ENCODE measurements at regions not wholly inside any gene's neighbourhood (a gene's known extent, or its start where the extent isn't known, plus 50 kb on each side); places are given as distances from the start of the nearest gene placed in this dataset.

DNA sequence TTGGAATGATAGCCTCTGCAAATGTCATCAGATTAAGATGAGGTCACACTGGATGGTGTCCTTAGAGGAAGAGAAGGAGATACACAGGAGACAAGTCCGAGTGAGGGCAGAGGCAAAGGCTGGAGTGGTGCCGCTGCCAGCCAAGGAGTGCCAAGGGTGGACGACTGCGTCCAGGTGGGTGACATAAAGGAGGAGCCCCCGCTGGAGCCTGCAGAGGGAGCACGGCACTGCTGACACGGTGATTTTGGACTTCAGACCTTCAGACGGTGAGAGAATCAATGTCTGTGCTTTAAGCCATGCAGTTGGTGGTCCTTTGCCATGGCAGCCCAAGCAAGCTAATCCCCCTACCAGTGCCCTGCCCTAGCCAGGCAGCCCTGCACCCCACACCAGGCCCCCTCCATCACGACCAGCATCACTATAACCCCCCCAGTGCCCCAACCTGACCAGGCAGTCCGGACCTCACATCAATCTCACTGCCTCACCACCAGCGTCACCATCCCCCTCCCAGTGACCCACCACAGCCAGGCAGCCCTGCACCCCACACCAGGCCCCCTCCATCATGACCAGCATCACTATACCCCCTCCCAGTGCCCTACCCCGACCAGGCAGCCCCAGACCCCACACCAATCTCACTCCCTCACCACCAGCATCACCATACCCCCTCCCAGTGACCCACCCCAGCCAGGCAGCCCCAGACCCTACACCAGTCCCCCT lies 130.0 kb downstream of the HMX1 start:
- H3K9ac ChIP-seq (ENCODE audit: control insufficient read depth, insufficient read depth, low read length): no peak overlapping the region
- intact Hi-C loops (cut with micrococcal nuclease; ENCODE audit: unreplicated experiment) (no loop called here), in situ Hi-C loops (cut with MboI) (no loop called here)
- CTCF ChIA-PET: no interaction called here
- no peaks in the 10 kb centered on the region for H3K4me1 ChIP-seq (ENCODE audit: control insufficient read depth, insufficient read depth, low read length)
- no peaks in the 10 kb centered on the region for H3K27me3 ChIP-seq (replicated peaks in 1 of 2; ENCODE audit: control insufficient read depth in 2 of 2, insufficient read depth in 2 of 2, low read length in 1 of 2)
- no peaks in the 10 kb centered on the region for H3K79me2 ChIP-seq (ENCODE audit: control insufficient read depth, insufficient read depth, low read length)
- H3K9me3 ChIP-seq (replicated peaks; ENCODE audit: control insufficient read depth, insufficient read depth, low read length): no peaks in the 10 kb centered on the region; the same call in 2 of the 3 replicates
- FAIRE-seq (no peak), DNase-seq (ENCODE audit: low read depth, low spot score) (no peak), ATAC-seq (no peak)
- no peak overlapping the region for H3K27ac ChIP-seq (ENCODE audit: control insufficient read depth, insufficient read depth)
- no peak overlapping the region for H3K4me2 ChIP-seq (ENCODE audit: control insufficient read depth, insufficient read depth)
- no TSS peak for BruUV-seq (replicated peaks)
- no peak overlapping the region for H3K4me3 ChIP-seq
- TF ChIP-seq RB1 (IDR thresholded peaks at IDR 0.05; ENCODE audit: borderline replicate concordance): no peak
- no peaks in the 10 kb centered on the region for H3K36me3 ChIP-seq (ENCODE audit: control insufficient read depth in 2 of 2, insufficient read depth in 2 of 2, low read length in 1 of 2)
- WGBS (ENCODE audit: insufficient coverage, insufficient replicate concordance, low lambda C conversion rate, missing lambda C conversion rate): 12% methylated on average over 9 of the region's 12 CpGs
- SMC1A ChIA-PET (ENCODE audit: uncharacterized antibody, unreplicated experiment): no interaction called here
- RAD21 ChIA-PET (ENCODE audit: unreplicated experiment): no interaction called here
- no peaks in the 10 kb centered on the region for H4K20me1 ChIP-seq (ENCODE audit: control insufficient read depth, insufficient read depth)
- POLR2A ChIA-PET: no interaction called here
- H2AFZ ChIP-seq (ENCODE audit: control insufficient read depth, low read depth, low read length): no peak overlapping the region

DNA sequence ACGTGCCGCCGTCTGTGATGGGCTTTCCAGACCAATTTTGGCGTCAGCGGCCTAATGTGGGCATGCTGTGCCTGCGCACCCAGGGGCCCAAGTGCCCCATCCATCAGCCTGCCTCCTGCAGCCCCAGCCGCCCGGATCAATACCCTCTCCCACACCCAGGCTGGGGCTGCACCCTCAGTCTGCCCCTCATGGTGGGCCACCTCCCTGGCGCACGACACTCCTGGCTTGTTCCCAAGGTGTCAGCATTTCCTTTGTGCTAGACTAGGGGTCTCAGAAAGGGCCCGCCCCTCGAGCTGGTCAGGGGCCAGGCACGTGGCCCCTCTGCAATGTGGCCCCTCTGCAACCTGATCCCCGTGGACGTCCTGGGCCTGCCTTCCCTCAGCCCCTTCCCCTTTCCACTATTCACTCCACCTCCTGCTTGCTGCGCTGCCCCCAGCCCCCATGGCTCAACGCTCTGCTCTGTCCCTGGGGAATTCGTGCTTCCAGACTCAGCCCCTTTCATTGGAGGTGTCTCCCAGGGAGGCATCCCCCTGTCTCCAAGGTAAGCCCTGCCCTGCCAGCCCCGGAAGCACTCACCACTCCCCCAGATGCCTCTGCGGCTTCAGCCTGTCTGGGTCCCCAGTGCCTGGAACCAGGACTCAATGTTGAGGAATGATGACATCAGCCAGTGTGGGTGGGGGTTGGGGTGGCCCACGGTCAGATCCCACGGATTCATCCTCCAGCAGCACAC lies 130.8 kb downstream of the HMX1 start:
- Histone ChIP-seq H3K9me3 (replicated peaks; ENCODE audit: control insufficient read depth, insufficient read depth, low read length) (no peaks in the 10 kb centered on the region; the same call in 2 of the 3 replicates), H3K4me1 (ENCODE audit: control insufficient read depth, insufficient read depth, low read length) (no peaks in the 10 kb centered on the region), H3K79me2 (ENCODE audit: control insufficient read depth, insufficient read depth, low read length) (no peaks in the 10 kb centered on the region), H2AFZ (ENCODE audit: control insufficient read depth, low read depth, low read length) (no peak overlapping the region), H3K4me3 (no peak overlapping the region), H3K27me3 (replicated peaks in 1 of 2; ENCODE audit: control insufficient read depth in 2 of 2, insufficient read depth in 2 of 2, low read length in 1 of 2) (no peaks in the 10 kb centered on the region), H3K4me2 (ENCODE audit: control insufficient read depth, insufficient read depth) (no peak overlapping the region), H3K9ac (ENCODE audit: control insufficient read depth, insufficient read depth, low read length) (no peak overlapping the region), H4K20me1 (ENCODE audit: control insufficient read depth, insufficient read depth) (no peaks in the 10 kb centered on the region), H3K36me3 (ENCODE audit: control insufficient read depth in 2 of 2, insufficient read depth in 2 of 2, low read length in 1 of 2) (no peaks in the 10 kb centered on the region), H3K27ac (ENCODE audit: control insufficient read depth, insufficient read depth) (no peak overlapping the region)
- ChIA-PET SMC1A (ENCODE audit: uncharacterized antibody, unreplicated experiment) (no interaction called here), POLR2A (no interaction called here), RAD21 (ENCODE audit: unreplicated experiment) (no interaction called here), CTCF (no interaction called here)
- no peak for DNase-seq (ENCODE audit: low read depth, low spot score)
- 43% methylated on average over 19 of the region's 22 CpGs for WGBS (ENCODE audit: insufficient coverage, insufficient replicate concordance, low lambda C conversion rate, missing lambda C conversion rate)
- no TSS peak for BruUV-seq (replicated peaks)
- TF ChIP-seq, protein P1, sequence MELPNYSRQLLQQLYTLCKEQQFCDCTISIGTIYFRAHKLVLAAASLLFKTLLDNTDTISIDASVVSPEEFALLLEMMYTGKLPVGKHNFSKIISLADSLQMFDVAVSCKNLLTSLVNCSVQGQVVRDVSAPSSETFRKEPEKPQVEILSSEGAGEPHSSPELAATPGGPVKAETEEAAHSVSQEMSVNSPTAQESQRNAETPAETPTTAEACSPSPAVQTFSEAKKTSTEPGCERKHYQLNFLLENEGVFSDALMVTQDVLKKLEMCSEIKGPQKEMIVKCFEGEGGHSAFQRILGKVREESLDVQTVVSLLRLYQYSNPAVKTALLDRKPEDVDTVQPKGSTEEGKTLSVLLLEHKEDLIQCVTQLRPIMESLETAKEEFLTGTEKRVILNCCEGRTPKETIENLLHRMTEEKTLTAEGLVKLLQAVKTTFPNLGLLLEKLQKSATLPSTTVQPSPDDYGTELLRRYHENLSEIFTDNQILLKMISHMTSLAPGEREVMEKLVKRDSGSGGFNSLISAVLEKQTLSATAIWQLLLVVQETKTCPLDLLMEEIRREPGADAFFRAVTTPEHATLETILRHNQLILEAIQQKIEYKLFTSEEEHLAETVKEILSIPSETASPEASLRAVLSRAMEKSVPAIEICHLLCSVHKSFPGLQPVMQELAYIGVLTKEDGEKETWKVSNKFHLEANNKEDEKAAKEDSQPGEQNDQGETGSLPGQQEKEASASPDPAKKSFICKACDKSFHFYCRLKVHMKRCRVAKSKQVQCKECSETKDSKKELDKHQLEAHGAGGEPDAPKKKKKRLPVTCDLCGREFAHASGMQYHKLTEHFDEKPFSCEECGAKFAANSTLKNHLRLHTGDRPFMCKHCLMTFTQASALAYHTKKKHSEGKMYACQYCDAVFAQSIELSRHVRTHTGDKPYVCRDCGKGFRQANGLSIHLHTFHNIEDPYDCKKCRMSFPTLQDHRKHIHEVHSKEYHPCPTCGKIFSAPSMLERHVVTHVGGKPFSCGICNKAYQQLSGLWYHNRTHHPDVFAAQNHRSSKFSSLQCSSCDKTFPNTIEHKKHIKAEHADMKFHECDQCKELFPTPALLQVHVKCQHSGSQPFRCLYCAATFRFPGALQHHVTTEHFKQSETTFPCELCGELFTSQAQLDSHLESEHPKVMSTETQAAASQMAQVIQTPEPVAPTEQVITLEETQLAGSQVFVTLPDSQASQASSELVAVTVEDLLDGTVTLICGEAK (IDR thresholded peaks at IDR 0.05; ENCODE audit: borderline replicate concordance): no peak
- TF ChIP-seq MYB (IDR thresholded peaks at IDR 0.05; ENCODE audit: borderline replicate concordance, low read depth, low read length) (no peak), DPF2 (IDR thresholded peaks at IDR 0.05) (no peak)
- intact Hi-C loops (cut with micrococcal nuclease; ENCODE audit: unreplicated experiment) (no loop called here), in situ Hi-C loops (cut with MboI) (no loop called here)
- ATAC-seq: no peak
- FAIRE-seq: no peak
